Adrenal gland (tissue), 9 donors: ENCODE measurements at regions not wholly inside any gene's neighbourhood (a gene's known extent, or its start where the extent isn't known, plus 50 kb on each side); places are given as distances from the start of the nearest gene placed in this dataset.
"Not testable (repeated sequence)": the region's sequence is repeated elsewhere in the genome, so short reads cannot be mapped to it uniquely, and the experiment has no call there.

Experiments
- DNase-seq, 7 donors: peaks; one replicate each; pipeline ENCODE4 v3.0.0-alpha.2; 2019 to 2020
- H3K27ac ChIP-seq, 5 donors: fragments of 200-600 bp; sonication (generic) in 4 of 5; 1 replicate in 3 of 5; 2 replicates in 2 of 5; pipeline versions ENCODE4 v1.5.1 to v1.8.0; 2016 to 2020; ENCODE audit warnings: mild to moderate bottlenecking in 1 of 5
- H3K27me3 ChIP-seq: fragments of 200-600 bp; 2 replicates; pipeline ENCODE4 v1.8.0; 2021
- H3K36me3 ChIP-seq, 2 donors: fragments of 200-600 bp; replicated peaks in 1 of 2; 1 replicate in 1 of 2; 2 replicates in 1 of 2; pipeline versions ENCODE4 v1.5.1 to v1.8.0; 2018 to 2022
- H3K4me1 ChIP-seq, 2 donors: fragments of 200-600 bp; replicated peaks in 1 of 2; 1 replicate in 1 of 2; 2 replicates in 1 of 2; pipeline versions ENCODE4 v1.5.1 to v1.8.0; 2018 to 2021
- H3K4me3 ChIP-seq, 4 donors: fragments of 200-600 bp; sonication (generic) in 3 of 4; one replicate each; pipeline ENCODE4 v1.5.1; 2016 to 2018
- H3K9me3 ChIP-seq, 3 donors: fragments of 200-600 bp; sonication (generic) in 1 of 3; replicated peaks in 1 of 3; 1 replicate in 2 of 3; 2 replicates in 1 of 3; pipeline versions ENCODE4 v1.5.1 to v1.8.0; 2016 to 2021
- CTCF ChIP-seq, 6 experiments: fragments of 450-650 bp in 4 of 6; fragments of 200-600 bp in 2 of 6; sonication (generic) in 1 of 6; IDR thresholded peaks; 1 replicate in 5 of 6; 2 replicates in 1 of 6; pipeline versions ENCODE4 v1.5.1 to v1.8.0; 2016 to 2021; ENCODE audit warnings: antibody characterized with exemption in 6 of 6, mild to moderate bottlenecking in 2 of 6, moderate library complexity in 1 of 6
- POLR2A ChIP-seq, 2 donors: fragments of 450-650 bp; IDR thresholded peaks; one replicate each; pipeline ENCODE4 v1.6.1; 2017; ENCODE audit warnings: antibody characterized with exemption in 2 of 2, mild to moderate bottlenecking in 2 of 2, moderate library complexity in 1 of 2
- WGBS, 4 donors: extraction: QIAGEN DNeasy Blood & Tissue Kit in 2 of 4; methylation state at CpG; one replicate each; pipeline versions ENCODE4 v1.1.5 to v1.1.7; 2013 to 2017; 5-methylcytosine and 5-hydroxymethylcytosine counted together
- intact Hi-C, 2 donors: fragments of 100-400 bp; cut with DNase I; formaldehyde crosslinking; loops; one replicate each; pipeline versions ENCODE4 v1.14.1 to v1.15.0; 2022 to 2023
- donor health status: healthy with polysubstance abuse.
- donor health status: Bipolar disorder and iron deficiency.
- donor health status: DM: yes; HTN: yes; CAD: no.
- donor health status: DM: no; HTN: no; CAD: no.
- donor health status: DM: no; HTN: no; CAD: no.

- DNase-seq: no peak
- no peak overlapping the region for H3K27ac ChIP-seq
- H3K27me3 ChIP-seq: no peaks in the 10 kb centered on the region
- H3K4me3 ChIP-seq: no peak overlapping the region
- no peaks in the 10 kb centered on the region for H3K9me3 ChIP-seq
- no peaks in the 10 kb centered on the region for H3K36me3 ChIP-seq
- 62 to 76% (median 70%) methylated on average over 1 of the region's 1 CpG for WGBS, 4 donors
- no peaks in the 10 kb centered on the region for H3K4me1 ChIP-seq
- no peak for TF ChIP-seq CTCF (IDR thresholded peaks at IDR 0.05)
- no peak for TF ChIP-seq POLR2A (IDR thresholded peaks at IDR 0.05)
- intact Hi-C loops: no loop called here
Observed at GRCh38 chr4:116005806-116006088, 892.3 kb upstream of the NDST4 start.

GRCh38 chr4:116005037-116005805 is 891.8 kb upstream of the NDST4 start:
- intact Hi-C loops: no loop called here
- DNase-seq: no peak
- no peaks in the 10 kb centered on the region for H3K9me3 ChIP-seq
- no peak for TF ChIP-seq POLR2A (IDR thresholded peaks at IDR 0.05)
- TF ChIP-seq CTCF (IDR thresholded peaks at IDR 0.05): no peak
- no peaks in the 10 kb centered on the region for H3K27me3 ChIP-seq
- H3K36me3 ChIP-seq: no peaks in the 10 kb centered on the region
- H3K4me3 ChIP-seq: no peak overlapping the region
- no peaks in the 10 kb centered on the region for H3K4me1 ChIP-seq
- WGBS, 4 donors: 65 to 72% (median 67%) methylated on average over 3 of the region's 3 CpGs
- no peak overlapping the region for H3K27ac ChIP-seq

GRCh38 chr4:116001291-116001690 is 887.9 kb upstream of the NDST4 start:
- intact Hi-C loops: no loop called here
- WGBS, 4 donors: 75 to 82% (median 79%) methylated on average over 4 of the region's 4 CpGs
- TF ChIP-seq CTCF (IDR thresholded peaks at IDR 0.05): no peak
- TF ChIP-seq POLR2A (IDR thresholded peaks at IDR 0.05): no peak

GRCh38 chr4:115986573-115986972 is 873.2 kb upstream of the NDST4 start:
- no peaks in the 10 kb centered on the region for H3K9me3 ChIP-seq
- no peaks in the 10 kb centered on the region for H3K27me3 ChIP-seq
- WGBS, 4 donors: 69 to 88% (median 74%) methylated on average over 5 to 6 of the region's 6 CpGs
- TF ChIP-seq POLR2A (IDR thresholded peaks at IDR 0.05) (no peak), CTCF (IDR thresholded peaks at IDR 0.05) (no peak)
- H3K4me3 ChIP-seq: no peak overlapping the region
- H3K4me1 ChIP-seq: no peaks in the 10 kb centered on the region
- H3K36me3 ChIP-seq: no peaks in the 10 kb centered on the region
- intact Hi-C loops: no loop called here
- no peak for DNase-seq
- no peak overlapping the region for H3K27ac ChIP-seq

More at GRCh38 chr4:116001291-116001690, 887.9 kb upstream of the NDST4 start:
- DNase-seq: no peak
- no peaks in the 10 kb centered on the region for H3K27me3 ChIP-seq
- no peaks in the 10 kb centered on the region for H3K9me3 ChIP-seq
- no peaks in the 10 kb centered on the region for H3K4me1 ChIP-seq
- H3K27ac ChIP-seq: no peak overlapping the region
- H3K4me3 ChIP-seq: no peak overlapping the region
- no peaks in the 10 kb centered on the region for H3K36me3 ChIP-seq

- H3K27me3 ChIP-seq, H3K4me3 ChIP-seq, H3K36me3 ChIP-seq, H3K9me3 ChIP-seq, H3K4me1 ChIP-seq, DNase-seq, intact Hi-C loops, H3K27ac ChIP-seq: not testable (repeated sequence)
- WGBS, 4 donors: 56 to 65% (median 60%) methylated on average over 8 of the region's 8 CpGs
Observed at GRCh38 chr4:115975421-115976001, 862.1 kb upstream of the NDST4 start.
